ENCODE measurements at regions not wholly inside any gene's neighbourhood (a gene's known extent, or its start where the extent isn't known, plus 50 kb on each side); places are given as distances from the start of the nearest gene placed in this dataset.

GRCh38 chr14:40983604-40984003 is 623.1 kb upstream of the LRFN5 start:
- TF ChIP-seq, protein P1, sequence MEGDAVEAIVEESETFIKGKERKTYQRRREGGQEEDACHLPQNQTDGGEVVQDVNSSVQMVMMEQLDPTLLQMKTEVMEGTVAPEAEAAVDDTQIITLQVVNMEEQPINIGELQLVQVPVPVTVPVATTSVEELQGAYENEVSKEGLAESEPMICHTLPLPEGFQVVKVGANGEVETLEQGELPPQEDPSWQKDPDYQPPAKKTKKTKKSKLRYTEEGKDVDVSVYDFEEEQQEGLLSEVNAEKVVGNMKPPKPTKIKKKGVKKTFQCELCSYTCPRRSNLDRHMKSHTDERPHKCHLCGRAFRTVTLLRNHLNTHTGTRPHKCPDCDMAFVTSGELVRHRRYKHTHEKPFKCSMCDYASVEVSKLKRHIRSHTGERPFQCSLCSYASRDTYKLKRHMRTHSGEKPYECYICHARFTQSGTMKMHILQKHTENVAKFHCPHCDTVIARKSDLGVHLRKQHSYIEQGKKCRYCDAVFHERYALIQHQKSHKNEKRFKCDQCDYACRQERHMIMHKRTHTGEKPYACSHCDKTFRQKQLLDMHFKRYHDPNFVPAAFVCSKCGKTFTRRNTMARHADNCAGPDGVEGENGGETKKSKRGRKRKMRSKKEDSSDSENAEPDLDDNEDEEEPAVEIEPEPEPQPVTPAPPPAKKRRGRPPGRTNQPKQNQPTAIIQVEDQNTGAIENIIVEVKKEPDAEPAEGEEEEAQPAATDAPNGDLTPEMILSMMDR (IDR thresholded peaks at IDR 0.05), result no peak
- TF ChIP-seq EP300 (IDR thresholded peaks at IDR 0.05), result no peak
